GM10248 (cell line): ENCODE measurements at regions not wholly inside any gene's neighbourhood (a gene's known extent, or its start where the extent isn't known, plus 50 kb on each side); places are given as distances from the start of the nearest gene placed in this dataset.
"Not testable (repeated sequence)": the region's sequence is repeated elsewhere in the genome, so short reads cannot be mapped to it uniquely, and the experiment has no call there.

Experiments
- CTCF ChIA-PET: fragments of 300-600 bp; sonication (Branson Sonifier 250); formaldehyde crosslinking; extraction: SDS; loops from one replicate; lab custom pipeline; 2021; ENCODE audit warnings: antibody characterized with exemption; lab: Yijun Ruan, JAX
- POLR2A ChIA-PET: fragments of 350-650 bp; sonication (Branson Sonifier 250); formaldehyde crosslinking; extraction: SDS; loops from one replicate; lab custom pipeline; 2020; ENCODE audit warnings: antibody characterized with exemption; lab: Yijun Ruan, JAX
- DNase-seq: peaks from one replicate; pipeline ENCODE4 v3.0.0; 2012; ENCODE audit errors: extremely low spot score
- CTCF ChIP-seq: IDR thresholded peaks from 2 replicates; pipeline ENCODE4 v1.5.1; 2012; ENCODE audit warnings: mild to moderate bottlenecking, low read depth; ENCODE audit errors: extremely low read depth, missing control alignments, control extremely low read depth

- no peak for TF ChIP-seq CTCF
- POLR2A ChIA-PET: no interaction called here
- CTCF ChIA-PET: no interaction called here
- DNase-seq: no peak
These were observed 761.5 kb upstream of the SOX11 start for GRCh38 chr2:4930704-4931103.

- ChIA-PET POLR2A (no interaction called here), CTCF (no interaction called here)
- TF ChIP-seq CTCF: no peak
- DNase-seq: no peak
These were observed 760.3 kb upstream of the SOX11 start for GRCh38 chr2:4931721-4932365.

GRCh38 chr2:4935291-4935690, 756.9 kb upstream of the SOX11 start:
- DNase-seq, CTCF ChIA-PET, POLR2A ChIA-PET: not testable (repeated sequence)

GRCh38 chr2:4937550-4937949, 754.6 kb upstream of the SOX11 start:
- ChIA-PET CTCF (no interaction called here), POLR2A (no interaction called here)
- TF ChIP-seq CTCF: no peak
- no peak for DNase-seq

GRCh38 chr2:4938206-4938605, 754.0 kb upstream of the SOX11 start:
- POLR2A ChIA-PET: no interaction called here
- no peak for DNase-seq
- CTCF ChIA-PET: no interaction called here
- no peak for TF ChIP-seq CTCF

- CTCF ChIA-PET: no interaction called here
- no peak for DNase-seq
- TF ChIP-seq CTCF: no peak
- POLR2A ChIA-PET: no interaction called here
These were observed 749.7 kb upstream of the SOX11 start for GRCh38 chr2:4942441-4942840.

GRCh38 chr2:4947911-4948310, 744.3 kb upstream of the SOX11 start:
- TF ChIP-seq CTCF: no peak
- no peak for DNase-seq
- ChIA-PET CTCF (no interaction called here), POLR2A (no interaction called here)
